HG02678 (cell line): ENCODE measurements at regions not wholly inside any gene's neighbourhood (a gene's known extent, or its start where the extent isn't known, plus 50 kb on each side); places are given as distances from the start of the nearest gene placed in this dataset.

Experiments
- ATAC-seq: cut with Tn5 transposase; IDR thresholded peaks from one replicate; pipeline ENCODE4 v1.9.1; 2021; ENCODE audit warnings: mild to moderate bottlenecking, moderate library complexity; ENCODE audit not compliant: unreplicated experiment

DNA sequence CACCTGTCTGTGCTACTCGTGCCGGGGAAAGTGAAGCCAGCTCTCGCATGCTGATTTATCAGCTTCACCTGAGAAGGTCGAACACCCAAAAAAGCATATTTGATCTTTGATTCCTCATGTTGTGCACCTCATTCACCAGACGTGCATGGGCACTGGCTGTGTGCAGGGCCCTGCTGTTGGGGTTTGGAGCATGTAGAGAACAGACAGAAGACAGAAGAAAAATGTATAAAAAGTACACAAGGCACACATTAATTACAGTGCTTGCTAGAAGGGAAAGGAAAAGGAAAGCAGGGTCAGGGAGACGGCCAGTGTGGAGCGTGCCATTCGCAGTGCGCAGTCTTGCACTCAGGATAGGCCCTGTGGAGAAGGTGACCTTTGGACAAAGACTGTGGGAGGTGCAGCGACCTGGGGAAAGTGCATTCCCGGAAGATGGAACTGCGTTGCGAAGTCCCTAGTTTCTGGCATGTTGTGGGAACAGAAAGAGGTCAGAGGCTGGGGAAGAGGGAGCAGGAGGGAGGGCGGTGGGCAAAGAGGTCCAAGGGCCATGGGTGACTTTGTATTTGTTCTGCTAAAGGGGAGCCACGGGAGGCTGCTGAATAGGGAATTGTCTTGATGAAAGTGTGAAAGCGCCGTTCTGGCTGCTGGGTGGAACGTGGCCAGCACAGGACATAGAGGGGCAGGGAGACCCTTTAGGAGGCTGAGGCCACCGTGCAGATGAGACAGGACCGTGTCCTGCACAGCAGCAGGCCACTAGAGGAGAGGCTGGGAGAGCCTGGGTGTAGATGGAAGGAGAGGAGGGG is 232.8 kb downstream of the GLRX3 start:
- ATAC-seq: no peak

DNA sequence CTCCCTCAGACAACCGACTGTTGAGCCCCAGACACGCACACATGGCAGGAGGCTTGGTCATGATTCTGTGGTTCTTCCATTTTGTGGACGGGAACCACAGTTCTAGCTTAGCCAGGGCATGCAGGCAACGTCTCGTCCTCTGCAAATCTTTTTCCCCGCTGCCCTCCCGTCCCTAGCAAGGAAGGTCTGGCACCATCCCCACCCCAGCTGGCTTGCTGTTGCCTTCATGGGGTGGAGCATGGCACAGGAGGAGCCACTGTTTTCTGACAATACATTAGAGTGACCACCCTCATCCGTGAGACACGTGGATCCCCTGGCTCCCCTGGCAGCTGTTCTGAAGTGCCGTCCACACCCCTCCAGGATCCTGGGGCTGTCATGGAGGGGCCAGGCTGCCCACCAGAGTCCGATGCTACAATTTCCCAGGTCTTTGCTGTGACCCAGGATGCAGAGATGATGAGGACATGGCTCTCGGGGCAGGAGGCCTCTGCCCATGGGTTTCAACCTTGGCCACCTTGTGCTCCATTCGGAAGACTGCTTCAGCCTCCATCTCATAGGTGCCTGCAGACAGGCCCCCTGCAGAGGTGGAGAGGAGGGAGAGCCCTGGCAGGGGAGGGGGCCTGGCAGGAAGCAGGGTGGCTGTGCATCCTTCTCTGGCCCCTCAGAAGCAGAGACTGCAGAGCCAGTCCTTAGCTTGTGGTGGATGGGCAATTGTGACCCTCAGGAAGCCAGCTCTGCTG is 233.6 kb downstream of the GLRX3 start:
- no peak for ATAC-seq

DNA sequence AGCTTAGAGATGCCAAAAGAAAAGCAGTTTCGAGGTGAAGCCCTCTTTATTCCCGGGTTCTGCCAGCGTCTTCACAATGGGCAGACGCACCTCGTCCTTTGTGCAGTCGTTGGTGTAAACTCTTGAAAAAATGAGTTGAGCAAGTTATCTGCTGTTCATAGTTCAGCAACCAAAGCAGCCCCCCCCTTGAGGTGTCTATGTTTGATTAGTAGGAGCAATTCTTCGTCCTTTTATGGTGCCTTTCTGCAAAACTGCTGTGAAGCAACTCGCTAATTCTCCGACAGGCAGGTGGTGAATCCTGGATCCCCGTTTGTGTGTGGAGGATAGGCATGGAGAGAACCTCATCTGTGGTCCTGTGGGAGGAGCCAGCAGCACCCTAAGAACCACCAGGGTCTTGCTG is 234.5 kb downstream of the GLRX3 start:
- ATAC-seq: no peak

DNA sequence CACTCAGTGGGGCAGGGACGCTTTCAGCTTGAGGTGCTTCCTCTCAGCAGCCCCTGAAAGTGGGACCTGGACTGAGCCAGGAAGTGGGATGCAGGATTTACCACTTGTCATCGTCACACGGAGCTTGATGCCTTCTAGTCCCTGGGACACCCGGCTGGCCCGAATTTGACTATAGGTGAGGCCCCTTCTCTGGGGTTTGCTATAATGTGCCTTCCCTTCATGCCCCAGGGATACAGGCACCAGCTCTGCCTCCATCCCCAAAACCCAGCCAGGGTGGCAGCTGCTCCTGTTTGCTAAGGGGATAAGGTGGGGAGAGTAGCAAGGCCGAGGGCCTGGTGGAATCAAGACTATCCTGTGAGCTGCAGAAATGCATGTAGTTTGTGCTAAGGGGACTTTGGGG is 235.0 kb downstream of the GLRX3 start:
- ATAC-seq: no peak

GRCh38 chr10:130371666-130372065 is 235.5 kb downstream of the GLRX3 start:
- no peak for ATAC-seq

DNA sequence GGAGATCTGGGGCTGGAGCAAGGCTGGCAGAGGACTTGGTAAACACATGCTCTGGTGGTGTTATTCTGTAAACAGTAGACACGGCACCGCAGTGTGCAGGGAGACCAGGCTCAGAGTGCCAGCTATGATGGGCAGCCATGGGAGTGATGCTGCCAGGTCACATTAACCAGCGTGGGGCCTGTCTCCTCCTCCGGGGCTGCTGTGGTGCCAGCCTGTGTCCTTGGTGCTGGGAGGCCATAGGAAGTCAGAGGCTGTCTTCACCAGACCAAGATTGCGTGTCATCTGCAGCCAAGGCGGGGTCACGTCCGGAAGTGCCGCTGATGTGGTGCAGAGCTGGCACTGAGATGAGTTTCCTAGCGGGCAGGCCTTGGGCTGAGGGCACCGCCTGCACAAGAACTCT is 236.0 kb downstream of the GLRX3 start:
- no peak for ATAC-seq

- no peak for ATAC-seq
Observed at GRCh38 chr10:130372866-130373265, 236.7 kb downstream of the GLRX3 start.

DNA sequence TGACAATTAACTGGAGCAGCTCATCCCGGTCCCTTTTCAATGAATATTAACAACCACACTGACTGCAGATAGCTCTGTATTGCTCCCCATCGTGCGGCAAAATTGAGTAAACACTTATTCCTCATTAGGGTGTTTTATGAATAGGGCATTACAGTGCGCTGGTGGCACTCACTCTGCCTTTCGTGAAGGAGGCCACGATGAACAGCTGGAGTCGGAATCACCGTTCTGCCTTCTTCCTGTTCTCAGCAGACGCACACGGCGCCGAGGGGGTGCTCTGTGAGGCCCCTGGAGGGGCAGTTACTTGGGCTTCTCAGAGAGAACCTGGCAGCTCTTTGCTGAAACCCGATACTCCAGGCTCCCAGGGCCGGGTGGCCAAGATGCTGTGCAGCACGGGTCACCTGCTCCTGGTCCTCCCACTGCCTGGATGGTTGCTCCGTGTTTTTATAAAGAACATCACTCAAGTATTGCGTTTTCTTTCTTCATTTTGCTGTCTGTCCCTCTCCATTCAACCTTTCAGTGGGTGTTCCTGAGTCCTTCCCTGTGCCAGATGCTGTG is 241.9 kb downstream of the GLRX3 start:
- no peak for ATAC-seq

- no peak for ATAC-seq
Observed at GRCh38 chr10:130378556-130379400, 242.6 kb downstream of the GLRX3 start.

DNA sequence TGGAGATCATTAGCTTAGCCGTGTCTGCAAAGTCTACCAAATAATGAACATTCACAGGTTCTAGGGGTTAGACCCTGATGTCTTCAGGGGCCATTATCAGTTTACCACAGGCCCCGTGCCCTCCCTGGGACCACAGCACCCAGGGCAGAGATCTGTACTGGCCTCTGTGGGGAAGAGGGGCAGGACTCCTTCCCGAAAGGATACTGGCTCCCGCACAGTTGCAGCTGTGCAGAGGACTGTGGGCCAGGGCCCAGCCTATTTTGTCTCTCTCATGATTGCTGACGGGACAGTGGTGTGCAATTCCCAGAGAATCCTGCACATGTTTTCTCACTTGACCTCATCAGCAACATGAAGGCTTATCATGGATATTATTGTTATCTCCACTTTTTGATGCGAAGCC is 243.9 kb downstream of the GLRX3 start:
- ATAC-seq: no peak

- ATAC-seq: no peak
Observed at GRCh38 chr10:130382031-130382430, 245.8 kb downstream of the GLRX3 start.

DNA sequence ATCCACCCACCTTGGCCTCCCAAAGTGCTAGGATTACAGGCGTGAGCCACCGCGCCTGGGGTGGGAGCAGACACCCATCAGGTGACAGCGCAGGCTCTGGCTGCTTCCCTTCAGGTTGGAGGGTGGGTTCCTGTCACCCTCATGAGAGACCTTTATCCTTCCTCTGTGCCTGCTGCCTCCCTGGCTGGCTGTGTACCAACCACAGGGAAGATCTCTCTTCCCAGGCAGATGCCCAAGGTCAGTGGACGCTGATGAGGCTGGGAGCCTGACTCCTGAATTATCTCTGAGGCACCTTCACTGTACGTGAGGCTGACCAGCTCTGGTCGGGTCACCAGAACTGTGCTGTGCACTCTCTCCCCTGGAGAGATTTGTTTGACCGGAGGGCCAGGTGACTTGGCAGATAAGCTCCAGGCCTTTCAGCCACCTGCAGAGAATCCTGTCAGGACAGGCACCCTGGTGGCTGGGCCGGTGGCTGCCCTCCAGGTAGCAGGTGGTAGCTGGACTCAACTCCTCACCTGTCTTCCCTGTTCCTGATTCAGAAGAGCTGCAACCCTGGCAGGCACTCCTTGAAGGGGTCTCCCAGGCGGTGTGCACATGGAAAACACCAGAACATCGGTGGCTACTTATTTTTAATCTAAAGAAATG is 251.9 kb downstream of the GLRX3 start:
- no peak for ATAC-seq

DNA sequence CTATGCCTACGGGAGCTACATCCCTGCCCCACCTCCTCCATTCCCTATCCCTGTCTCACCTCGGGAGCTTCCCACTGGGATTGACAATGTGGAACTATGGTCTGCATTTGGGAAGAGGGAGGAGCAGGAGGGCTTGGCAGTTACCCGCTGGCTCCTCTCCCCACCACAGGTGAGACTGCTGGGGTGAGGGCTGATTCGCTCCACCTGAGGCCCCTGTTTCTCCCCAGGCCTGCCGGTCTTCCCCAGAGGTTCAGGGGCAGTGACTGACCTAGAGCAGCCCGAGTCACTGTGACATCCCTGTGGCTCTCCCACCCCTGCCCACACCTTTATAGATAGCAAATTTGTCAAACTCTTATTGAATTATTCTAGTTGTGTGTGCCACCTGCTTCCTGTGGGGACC is 252.6 kb downstream of the GLRX3 start:
- no peak for ATAC-seq

DNA sequence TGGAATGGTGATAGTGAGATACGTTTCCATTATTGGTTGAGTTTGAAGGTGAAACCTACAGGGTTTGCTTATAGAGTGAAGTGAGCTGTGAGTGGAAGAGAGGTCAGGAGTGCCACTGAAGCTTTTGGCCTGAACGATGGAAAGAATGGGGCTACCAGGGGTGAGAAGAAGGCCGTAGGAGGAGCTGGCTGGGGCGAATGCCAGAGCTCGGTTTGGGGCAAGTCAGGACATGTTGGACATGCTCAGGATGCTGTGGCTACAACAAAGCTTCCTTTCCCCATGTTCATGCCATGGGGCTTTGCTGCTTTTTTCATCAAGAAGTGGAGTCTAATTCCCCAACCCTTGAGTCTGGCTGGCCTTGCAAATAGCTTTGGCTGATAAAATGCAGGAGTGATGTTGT is 253.7 kb downstream of the GLRX3 start:
- ATAC-seq: no peak

- no peak for ATAC-seq
Observed at GRCh38 chr10:130392031-130392430, 255.8 kb downstream of the GLRX3 start.

GRCh38 chr10:130393342-130393741 is 257.2 kb downstream of the GLRX3 start:
- no peak for ATAC-seq

- ATAC-seq: no peak
Observed at GRCh38 chr10:130394832-130395231, 258.6 kb downstream of the GLRX3 start.

GRCh38 chr10:130395248-130395936 is 259.2 kb downstream of the GLRX3 start:
- ATAC-seq: no peak

GRCh38 chr10:130396044-130396443 is 259.9 kb downstream of the GLRX3 start:
- no peak for ATAC-seq
